22Rv1 (cell line): ENCODE measurements at regions not wholly inside any gene's neighbourhood (a gene's known extent, or its start where the extent isn't known, plus 50 kb on each side); places are given as distances from the start of the nearest gene placed in this dataset.

Experiments
- ZFX ChIP-seq: fragments of 450-650 bp; IDR thresholded peaks from 2 replicates; pipeline ENCODE4 v1.6.1; 2017; ENCODE audit warnings: antibody characterized with exemption, borderline replicate concordance
- TF ChIP-seq, protein P1 (sequence below): fragments of 450-650 bp; IDR thresholded peaks from 2 replicates; pipeline ENCODE4 v1.5.1; 2017; ENCODE audit warnings: mild to moderate bottlenecking

DNA sequence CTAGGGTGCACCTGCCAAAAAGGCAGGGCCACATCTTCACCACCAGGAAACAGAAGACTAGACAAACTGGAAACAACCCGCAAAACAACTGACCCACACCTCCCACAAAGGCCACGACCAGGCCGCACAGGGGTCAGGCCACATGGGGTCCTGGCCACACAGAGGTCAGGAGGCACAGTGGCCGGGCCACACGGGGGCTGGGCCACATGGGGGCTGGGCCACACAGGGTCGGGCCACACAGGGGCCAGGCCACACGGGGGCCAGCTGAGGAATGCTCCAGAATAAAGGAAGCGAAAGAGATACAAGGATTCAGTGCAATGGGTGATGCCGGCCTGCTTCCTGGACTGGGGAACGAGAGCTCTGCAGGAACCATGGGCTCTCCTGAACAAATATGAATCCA lies 91.6 kb downstream of the OLFM1 start:
- TF ChIP-seq, protein P1, sequence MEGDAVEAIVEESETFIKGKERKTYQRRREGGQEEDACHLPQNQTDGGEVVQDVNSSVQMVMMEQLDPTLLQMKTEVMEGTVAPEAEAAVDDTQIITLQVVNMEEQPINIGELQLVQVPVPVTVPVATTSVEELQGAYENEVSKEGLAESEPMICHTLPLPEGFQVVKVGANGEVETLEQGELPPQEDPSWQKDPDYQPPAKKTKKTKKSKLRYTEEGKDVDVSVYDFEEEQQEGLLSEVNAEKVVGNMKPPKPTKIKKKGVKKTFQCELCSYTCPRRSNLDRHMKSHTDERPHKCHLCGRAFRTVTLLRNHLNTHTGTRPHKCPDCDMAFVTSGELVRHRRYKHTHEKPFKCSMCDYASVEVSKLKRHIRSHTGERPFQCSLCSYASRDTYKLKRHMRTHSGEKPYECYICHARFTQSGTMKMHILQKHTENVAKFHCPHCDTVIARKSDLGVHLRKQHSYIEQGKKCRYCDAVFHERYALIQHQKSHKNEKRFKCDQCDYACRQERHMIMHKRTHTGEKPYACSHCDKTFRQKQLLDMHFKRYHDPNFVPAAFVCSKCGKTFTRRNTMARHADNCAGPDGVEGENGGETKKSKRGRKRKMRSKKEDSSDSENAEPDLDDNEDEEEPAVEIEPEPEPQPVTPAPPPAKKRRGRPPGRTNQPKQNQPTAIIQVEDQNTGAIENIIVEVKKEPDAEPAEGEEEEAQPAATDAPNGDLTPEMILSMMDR: no peak
- no peak for TF ChIP-seq ZFX
